Neuronal stem cell (in vitro differentiated cells): ENCODE measurements at regions not wholly inside any gene's neighbourhood (a gene's known extent, or its start where the extent isn't known, plus 50 kb on each side); places are given as distances from the start of the nearest gene placed in this dataset. TPM values are rescaled to one million over a fixed set of nuclear protein-coding genes. Genes with fewer than 3 reads are reported as not detected.

Source experiments
- DNase-seq: peaks from one replicate; pipeline ENCODE4 v3.0.0-alpha.2; 2013; ENCODE audit warnings: low spot score
- H2AFZ ChIP-seq: one replicate; pipeline ENCODE4 v1.6.1; 2013; ENCODE audit warnings: mild to moderate bottlenecking, low read length, inconsistent platforms
- H2AK5ac ChIP-seq: 2 replicates; pipeline ENCODE4 v1.6.1; 2013; ENCODE audit warnings: low read depth, mild to moderate bottlenecking, inconsistent platforms, low read length, moderate library complexity, mixed read lengths
- H2BK120ac ChIP-seq: 2 replicates; pipeline ENCODE4 v1.6.1; 2013; ENCODE audit warnings: low read depth, mild to moderate bottlenecking, inconsistent platforms, low read length, moderate library complexity, mixed read lengths
- H2BK12ac ChIP-seq: one replicate; pipeline ENCODE4 v1.6.1; 2013; ENCODE audit warnings: low read length, inconsistent platforms
- H2BK15ac ChIP-seq: 2 replicates; pipeline ENCODE4 v1.6.1; 2013; ENCODE audit warnings: mild to moderate bottlenecking, low read length, inconsistent platforms, mixed read lengths
- H2BK5ac ChIP-seq: one replicate; pipeline ENCODE4 v1.6.1; 2013; ENCODE audit warnings: inconsistent platforms, mild to moderate bottlenecking, low read length, moderate library complexity
- H3K14ac ChIP-seq: one replicate; pipeline ENCODE4 v1.6.1; 2013; ENCODE audit warnings: low read length, inconsistent platforms
- H3K18ac ChIP-seq: 2 replicates; pipeline ENCODE4 v1.6.1; 2013; ENCODE audit warnings: low read length, inconsistent platforms
- H3K23ac ChIP-seq: 2 replicates; pipeline ENCODE4 v1.6.1; 2013; ENCODE audit warnings: low read depth, mild to moderate bottlenecking, mixed read lengths, low read length, inconsistent platforms; ENCODE audit not compliant: poor library complexity
- H3K27ac ChIP-seq: replicated peaks from 3 replicates; pipeline ENCODE4 v1.5.1; 2013; ENCODE audit warnings: low read length, inconsistent platforms
- H3K27me3 ChIP-seq, 3 experiments: 2 replicates each; pipeline ENCODE4 v1.6.1; 2013; ENCODE audit warnings: low read length in 3 of 3, mild to moderate bottlenecking in 2 of 3, inconsistent platforms in 1 of 3, low read depth in 1 of 3, mixed read lengths in 1 of 3, moderate library complexity in 1 of 3; ENCODE audit not compliant: control insufficient read depth in 3 of 3, insufficient read depth in 3 of 3
- H3K36me3 ChIP-seq, 2 donors: replicated peaks in 1 of 2; 2 replicates each; pipeline ENCODE4 v1.6.1; 2013; ENCODE audit warnings: low read length in 2 of 2; ENCODE audit not compliant: control insufficient read depth in 2 of 2, insufficient read depth in 2 of 2
- H3K4ac ChIP-seq: 2 replicates; pipeline ENCODE4 v1.6.1; 2013; ENCODE audit warnings: inconsistent platforms, mild to moderate bottlenecking, low read length, moderate library complexity
- H3K4me1 ChIP-seq, 2 donors: 1 replicate in 1 of 2; 2 replicates in 1 of 2; pipeline ENCODE4 v1.6.1; 2013; ENCODE audit warnings: low read length in 2 of 2, low read depth in 1 of 2; ENCODE audit not compliant: control insufficient read depth in 2 of 2, insufficient read depth in 1 of 2
- H3K4me2 ChIP-seq: one replicate; pipeline ENCODE4 v1.6.1; 2013; ENCODE audit warnings: mild to moderate bottlenecking, low read length, inconsistent platforms; ENCODE audit not compliant: insufficient read depth, poor library complexity, severe bottlenecking
- H3K4me3 ChIP-seq, 2 donors: 2 replicates each; pipeline ENCODE4 v1.5.1; 2013; ENCODE audit warnings: low read length in 2 of 2, mild to moderate bottlenecking in 2 of 2, inconsistent platforms in 1 of 2, moderate library complexity in 1 of 2
- H3K79me1 ChIP-seq: one replicate; pipeline ENCODE4 v1.6.1; 2013; ENCODE audit warnings: low read depth, mild to moderate bottlenecking, inconsistent platforms, low read length, moderate library complexity
- H3K9ac ChIP-seq: one replicate; pipeline ENCODE4 v1.6.1; 2013; ENCODE audit warnings: mild to moderate bottlenecking, low read depth, low read length, inconsistent platforms; ENCODE audit not compliant: poor library complexity
- H3K9me3 ChIP-seq, 2 donors: replicated peaks in 1 of 2; 2 replicates each; pipeline versions ENCODE3 to v1.6.1; 2013; ENCODE audit warnings: low read length in 2 of 2, mild to moderate bottlenecking in 2 of 2, inconsistent platforms in 1 of 2, low read depth in 1 of 2, mixed read lengths in 1 of 2, moderate library complexity in 1 of 2; ENCODE audit not compliant: control insufficient read depth in 2 of 2, insufficient read depth in 1 of 2
- H4K8ac ChIP-seq: one replicate; pipeline ENCODE4 v1.6.1; 2013; ENCODE audit warnings: low read depth, mild to moderate bottlenecking, inconsistent platforms, low read length, moderate library complexity
- H4K91ac ChIP-seq: one replicate; pipeline ENCODE4 v1.6.1; 2013; ENCODE audit warnings: low read length, low read depth, mild to moderate bottlenecking, inconsistent platforms; ENCODE audit not compliant: poor library complexity
- WGBS, 2 donors: extraction: QIAGEN DNeasy Blood & Tissue Kit; methylation state at CpG; one replicate each; pipeline ENCODE4 v1.1.7; 2013; ENCODE audit warnings: missing lambda C conversion rate in 2 of 2, mixed read lengths in 1 of 2; ENCODE audit not compliant: insufficient read length in 2 of 2, insufficient replicate concordance in 1 of 2; ENCODE audit errors: extremely low coverage in 2 of 2; 5-methylcytosine and 5-hydroxymethylcytosine counted together
- small RNA-seq: library from polyadenylated mRNA; stranded (forward); fragments of <200 nt; extraction: miRNeasy Mini kit (QIAGEN cat#:217004); gene quantifications from one replicate; pipeline ENCODE3, GENCODE V24; 2013; ENCODE audit not compliant: insufficient read depth

DNA sequence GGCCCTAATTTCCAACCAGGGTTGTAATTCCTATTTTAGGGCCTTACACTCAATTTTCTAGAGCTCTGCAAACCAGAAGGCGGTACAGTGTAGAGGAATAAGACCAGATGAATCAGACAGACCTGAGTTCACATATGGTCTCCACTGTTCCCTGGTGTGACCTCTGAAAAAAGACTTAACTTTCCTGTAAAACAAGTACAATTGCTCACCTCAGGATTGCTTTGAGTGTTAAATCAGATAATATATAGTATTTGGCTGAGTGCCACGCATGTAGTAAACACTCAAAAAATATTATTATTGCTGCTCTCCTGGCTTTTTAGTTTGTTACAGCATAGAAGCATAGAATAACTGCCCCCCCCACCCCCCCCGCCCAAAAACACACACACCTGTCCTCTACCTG, 51.0 kb upstream of the STT3B start:
- Histone ChIP-seq H3K9ac (no peak overlapping the region), H3K27me3 (no peaks in the 10 kb centered on the region), H3K14ac (no peak overlapping the region), H3K4me2 (no peak overlapping the region), H2BK15ac (no peak overlapping the region), H3K4ac (no peak overlapping the region), H3K27ac (no peak overlapping the region), H4K8ac (no peak overlapping the region), H3K23ac (no peak overlapping the region), H3K9me3 (peaks cover 0 to 2% of the 10 kb centered on the region in 2 donors), H2AFZ (no peak overlapping the region), H2AK5ac (no peak overlapping the region), H3K79me1 (no peaks in the 10 kb centered on the region), H2BK120ac (no peak overlapping the region), H3K4me3 (no peak overlapping the region), H2BK5ac (no peak overlapping the region), H3K36me3 (no peaks in the 10 kb centered on the region), H4K91ac (no peak overlapping the region), H3K4me1 (peaks cover 0 to 2% of the 10 kb centered on the region in 2 donors), H2BK12ac (no peak overlapping the region), H3K18ac (no peak overlapping the region)
- DNase-seq, result no peak
- WGBS, 2 donors, result no CpG with 5 or more reads among the region's 3 CpGs

DNA sequence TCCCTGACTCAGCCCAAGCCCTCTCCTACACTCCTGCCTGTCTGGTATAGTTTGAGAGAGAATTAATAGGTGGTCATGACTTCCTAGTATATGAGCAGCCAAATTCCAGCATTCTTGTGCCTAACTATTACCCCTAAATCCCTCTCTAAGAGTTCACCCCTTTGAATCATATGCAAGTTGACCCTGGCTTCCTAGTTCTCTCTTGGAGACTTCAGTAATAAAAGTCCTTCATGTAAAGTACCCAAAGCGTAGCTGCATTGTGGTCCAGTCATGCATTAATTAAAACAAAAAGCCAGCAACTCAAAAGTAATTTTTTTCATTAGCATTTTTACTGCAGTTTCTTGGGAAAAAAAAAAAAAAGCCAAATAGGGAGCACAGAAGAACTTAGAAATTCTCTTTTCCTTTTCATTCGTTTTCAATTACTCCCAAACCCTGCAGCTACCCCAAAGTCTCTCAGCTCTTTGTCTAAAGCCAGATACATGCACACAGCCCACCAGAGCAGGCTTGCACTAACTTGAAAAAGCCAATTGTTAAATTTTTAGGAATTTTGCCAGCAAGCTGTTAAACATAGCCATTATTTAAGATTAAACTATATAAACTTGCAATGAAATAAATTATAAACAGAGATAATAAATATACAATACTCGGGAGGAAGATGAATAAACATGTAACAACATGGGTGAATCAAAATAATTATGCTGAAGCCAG, 50.1 kb upstream of the STT3B start:
- Histone ChIP-seq H3K4me2 (no peak overlapping the region), H3K4me3 (no peak overlapping the region), H3K9me3 (peaks cover 0 to 2% of the 10 kb centered on the region in 2 donors), H2BK5ac (no peak overlapping the region), H2BK12ac (no peak overlapping the region), H3K14ac (no peak overlapping the region), H2AFZ (no peak overlapping the region), H3K18ac (no peak overlapping the region), H3K79me1 (no peaks in the 10 kb centered on the region), H2AK5ac (no peak overlapping the region), H4K8ac (no peak overlapping the region), H3K4ac (no peak overlapping the region), H3K36me3 (no peaks in the 10 kb centered on the region), H3K23ac (no peak overlapping the region), H2BK15ac (no peak overlapping the region), H3K9ac (no peak overlapping the region), H3K4me1 (peaks cover 0 to 2% of the 10 kb centered on the region in 2 donors), H2BK120ac (no peak overlapping the region), H3K27ac (no peak overlapping the region), H3K27me3 (no peaks in the 10 kb centered on the region), H4K91ac (no peak overlapping the region)
- DNase-seq, result no peak
- no CpG with 5 or more reads among the region's 3 CpGs for WGBS, 2 donors

Small RNA genes in the stretch of these regions (small RNA-seq; reads per million reads assigned to genes)
- not detected for gene MIR466
- not detected for gene RNA5SP127
